Neuron (in vitro differentiated cells): ENCODE measurements at regions not wholly inside any gene's neighbourhood (a gene's known extent, or its start where the extent isn't known, plus 50 kb on each side); places are given as distances from the start of the nearest gene placed in this dataset.
"Not testable (repeated sequence)": the region's sequence is repeated elsewhere in the genome, so short reads cannot be mapped to it uniquely, and the experiment has no call there.

ENCODE experiments used
- H2AFZ ChIP-seq: one replicate; pipeline ENCODE4 v1.6.1; 2013; ENCODE audit warnings: low read depth, mild to moderate bottlenecking, inconsistent platforms, low read length, moderate library complexity
- H3K27me3 ChIP-seq: one replicate; pipeline ENCODE4 v1.6.1; 2013; ENCODE audit warnings: low read length; ENCODE audit not compliant: insufficient read depth
- H3K36me3 ChIP-seq: one replicate; pipeline ENCODE4 v1.6.1; 2013; ENCODE audit warnings: low read length; ENCODE audit not compliant: insufficient read depth
- H3K4me1 ChIP-seq: one replicate; pipeline ENCODE4 v1.6.1; 2013; ENCODE audit warnings: low read length; ENCODE audit not compliant: insufficient read depth
- H3K4me3 ChIP-seq: 2 replicates; pipeline ENCODE4 v1.5.1; 2013; ENCODE audit warnings: mild to moderate bottlenecking, low read length, moderate library complexity
- H3K9me3 ChIP-seq: one replicate; pipeline ENCODE4 v1.6.1; 2013; ENCODE audit warnings: low read length

- H2AFZ ChIP-seq, result no peak overlapping the region
- H3K4me1 ChIP-seq, result no peaks in the 10 kb centered on the region
- H3K4me3 ChIP-seq, result no peak overlapping the region
- no peaks in the 10 kb centered on the region for H3K27me3 ChIP-seq
- H3K9me3 ChIP-seq, result no peaks in the 10 kb centered on the region
- H3K36me3 ChIP-seq, result no peaks in the 10 kb centered on the region
Measured at GRCh38 chr2:234259440-234259839, 208.9 kb downstream of the SPP2 start.

GRCh38 chr2:234258562-234259141 lies 208.2 kb downstream of the SPP2 start:
- no peak overlapping the region for H3K4me3 ChIP-seq
- H3K4me1 ChIP-seq, result no peaks in the 10 kb centered on the region
- H3K9me3 ChIP-seq, result no peaks in the 10 kb centered on the region
- no peaks in the 10 kb centered on the region for H3K27me3 ChIP-seq
- H3K36me3 ChIP-seq, result no peaks in the 10 kb centered on the region
- H2AFZ ChIP-seq, result no peak overlapping the region

- no peak overlapping the region for H2AFZ ChIP-seq
- no peak overlapping the region for H3K4me3 ChIP-seq
- H3K4me1 ChIP-seq, result no peaks in the 10 kb centered on the region
- no peaks in the 10 kb centered on the region for H3K36me3 ChIP-seq
- no peaks in the 10 kb centered on the region for H3K27me3 ChIP-seq
- H3K9me3 ChIP-seq, result no peaks in the 10 kb centered on the region
Measured at GRCh38 chr2:234257859-234258561, 207.5 kb downstream of the SPP2 start.

GRCh38 chr2:234256516-234256915 lies 206.0 kb downstream of the SPP2 start:
- no peaks in the 10 kb centered on the region for H3K27me3 ChIP-seq
- H3K4me1 ChIP-seq, result no peaks in the 10 kb centered on the region
- no peak overlapping the region for H3K4me3 ChIP-seq
- no peaks in the 10 kb centered on the region for H3K9me3 ChIP-seq
- no peak overlapping the region for H2AFZ ChIP-seq
- no peaks in the 10 kb centered on the region for H3K36me3 ChIP-seq

- no peak overlapping the region for H3K4me3 ChIP-seq
- H3K36me3 ChIP-seq, result no peaks in the 10 kb centered on the region
- H2AFZ ChIP-seq, result no peak overlapping the region
Measured at GRCh38 chr2:234254783-234255521, 204.4 kb downstream of the SPP2 start.

GRCh38 chr2:234252772-234253171 lies 202.3 kb downstream of the SPP2 start:
- H3K9me3 ChIP-seq, result no peaks in the 10 kb centered on the region
- H3K27me3 ChIP-seq, result no peaks in the 10 kb centered on the region
- H2AFZ ChIP-seq, result no peak overlapping the region
- no peak overlapping the region for H3K4me3 ChIP-seq
- no peaks in the 10 kb centered on the region for H3K36me3 ChIP-seq
- H3K4me1 ChIP-seq, result peaks cover 9% of the 10 kb centered on the region

More at GRCh38 chr2:234254783-234255521, 204.4 kb downstream of the SPP2 start:
- peaks cover 7% of the 10 kb centered on the region for H3K4me1 ChIP-seq
- no peaks in the 10 kb centered on the region for H3K9me3 ChIP-seq
- no peaks in the 10 kb centered on the region for H3K27me3 ChIP-seq

- H3K4me3 ChIP-seq, result no peak overlapping the region
- H3K36me3 ChIP-seq, result no peaks in the 10 kb centered on the region
- no peaks in the 10 kb centered on the region for H3K9me3 ChIP-seq
- H3K27me3 ChIP-seq, result no peaks in the 10 kb centered on the region
- peaks cover 9% of the 10 kb centered on the region for H3K4me1 ChIP-seq
- no peak overlapping the region for H2AFZ ChIP-seq
Measured at GRCh38 chr2:234251326-234252271, 201.1 kb downstream of the SPP2 start.

GRCh38 chr2:234250926-234251325 lies 200.4 kb downstream of the SPP2 start:
- Histone ChIP-seq H2AFZ (no peak overlapping the region), H3K27me3 (no peaks in the 10 kb centered on the region), H3K4me3 (no peak overlapping the region), H3K9me3 (no peaks in the 10 kb centered on the region), H3K36me3 (no peaks in the 10 kb centered on the region), H3K4me1 (peaks cover 9% of the 10 kb centered on the region)

- Histone ChIP-seq H2AFZ (no peak overlapping the region), H3K36me3 (no peaks in the 10 kb centered on the region), H3K4me3 (no peak overlapping the region), H3K27me3 (no peaks in the 10 kb centered on the region), H3K4me1 (peaks cover 9% of the 10 kb centered on the region), H3K9me3 (no peaks in the 10 kb centered on the region)
Measured at GRCh38 chr2:234249873-234250272, 199.4 kb downstream of the SPP2 start.

- H3K4me1 ChIP-seq, result peaks cover 9% of the 10 kb centered on the region
- H3K36me3 ChIP-seq, result no peaks in the 10 kb centered on the region
- no peaks in the 10 kb centered on the region for H3K27me3 ChIP-seq
- no peaks in the 10 kb centered on the region for H3K9me3 ChIP-seq
- no peak overlapping the region for H2AFZ ChIP-seq
- H3K4me3 ChIP-seq, result no peak overlapping the region
Measured at GRCh38 chr2:234249034-234249735, 198.7 kb downstream of the SPP2 start.

- H2AFZ ChIP-seq, result not testable (repeated sequence)
Measured at GRCh38 chr2:234248213-234248710, 197.8 kb downstream of the SPP2 start.

GRCh38 chr2:234247453-234248180 lies 197.1 kb downstream of the SPP2 start:
- H2AFZ ChIP-seq, result no peak overlapping the region
- H3K4me1 ChIP-seq, result peaks cover 9% of the 10 kb centered on the region
- no peak overlapping the region for H3K4me3 ChIP-seq
- H3K36me3 ChIP-seq, result no peaks in the 10 kb centered on the region
- H3K27me3 ChIP-seq, result no peaks in the 10 kb centered on the region
- no peaks in the 10 kb centered on the region for H3K9me3 ChIP-seq

More at GRCh38 chr2:234248213-234248710, 197.8 kb downstream of the SPP2 start:
- not testable (repeated sequence) for H3K36me3 ChIP-seq, H3K9me3 ChIP-seq, H3K27me3 ChIP-seq, H3K4me1 ChIP-seq, H3K4me3 ChIP-seq
